Astrocyte of the cerebellum (primary cell): ENCODE measurements at regions not wholly inside any gene's neighbourhood (a gene's known extent, or its start where the extent isn't known, plus 50 kb on each side); places are given as distances from the start of the nearest gene placed in this dataset.

Experiments
- DNase-seq: peaks from one replicate; pipeline ENCODE4 v3.0.0-alpha.2; 2011; ENCODE audit warnings: low read depth
- H3K4me3 ChIP-seq: 2 replicates; pipeline ENCODE4 v1.5.1; 2011; ENCODE audit warnings: mild to moderate bottlenecking, low read depth, low read length, moderate library complexity
- in situ Hi-C: cut with HindIII; loops from 2 replicates; pipeline ENCODE4 v1.10.0; 2017; ENCODE audit warnings: low sequenced_read_pairs
- TF ChIP-seq, protein P1 (sequence below): IDR thresholded peaks from 2 replicates; pipeline ENCODE4 v1.5.1; 2012; ENCODE audit warnings: low read length, low read depth, moderate library complexity, mild to moderate bottlenecking; ENCODE audit errors: missing control alignments

DNA sequence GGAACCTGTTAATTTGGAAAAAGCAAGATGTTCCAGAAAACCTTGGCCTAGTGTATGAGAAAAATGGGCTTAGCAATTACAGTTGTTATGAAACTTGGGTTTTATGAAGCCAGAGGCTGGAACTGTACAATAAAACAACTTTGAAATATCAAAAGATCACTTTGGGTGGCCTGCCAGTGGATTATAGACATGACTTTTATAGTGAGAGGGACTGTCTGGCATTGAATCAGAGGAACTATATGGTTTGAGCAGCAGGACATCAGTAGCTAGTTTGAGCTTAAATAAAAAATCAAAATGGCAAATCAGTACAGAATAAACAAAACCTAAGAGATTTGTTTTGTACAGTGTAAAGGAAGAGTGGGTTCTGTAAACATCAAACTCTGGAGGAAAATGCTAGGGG, 115.0 kb upstream of the PTPRG start:
- TF ChIP-seq, protein P1, sequence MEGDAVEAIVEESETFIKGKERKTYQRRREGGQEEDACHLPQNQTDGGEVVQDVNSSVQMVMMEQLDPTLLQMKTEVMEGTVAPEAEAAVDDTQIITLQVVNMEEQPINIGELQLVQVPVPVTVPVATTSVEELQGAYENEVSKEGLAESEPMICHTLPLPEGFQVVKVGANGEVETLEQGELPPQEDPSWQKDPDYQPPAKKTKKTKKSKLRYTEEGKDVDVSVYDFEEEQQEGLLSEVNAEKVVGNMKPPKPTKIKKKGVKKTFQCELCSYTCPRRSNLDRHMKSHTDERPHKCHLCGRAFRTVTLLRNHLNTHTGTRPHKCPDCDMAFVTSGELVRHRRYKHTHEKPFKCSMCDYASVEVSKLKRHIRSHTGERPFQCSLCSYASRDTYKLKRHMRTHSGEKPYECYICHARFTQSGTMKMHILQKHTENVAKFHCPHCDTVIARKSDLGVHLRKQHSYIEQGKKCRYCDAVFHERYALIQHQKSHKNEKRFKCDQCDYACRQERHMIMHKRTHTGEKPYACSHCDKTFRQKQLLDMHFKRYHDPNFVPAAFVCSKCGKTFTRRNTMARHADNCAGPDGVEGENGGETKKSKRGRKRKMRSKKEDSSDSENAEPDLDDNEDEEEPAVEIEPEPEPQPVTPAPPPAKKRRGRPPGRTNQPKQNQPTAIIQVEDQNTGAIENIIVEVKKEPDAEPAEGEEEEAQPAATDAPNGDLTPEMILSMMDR: no peak
- H3K4me3 ChIP-seq: no peak overlapping the region
- in situ Hi-C loops: no loop called here
- DNase-seq: no peak

DNA sequence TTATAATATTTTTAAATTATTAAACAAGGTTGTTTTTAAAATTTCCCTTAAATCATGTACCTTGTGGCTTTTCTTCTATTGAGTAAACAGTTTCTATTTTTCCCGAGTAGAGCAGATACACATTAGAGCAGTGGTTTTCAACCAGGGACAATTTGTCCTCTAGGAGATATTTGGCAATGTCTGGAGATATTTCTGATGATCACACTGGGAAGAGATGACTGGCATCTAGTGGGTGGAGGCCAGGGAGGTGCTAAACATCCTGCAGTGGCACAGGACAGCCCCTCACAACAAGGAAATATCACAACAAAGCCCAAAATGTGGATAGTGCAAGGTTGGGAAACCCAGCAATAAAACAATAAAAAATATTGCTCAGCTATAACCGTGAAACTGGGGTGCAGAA, 113.0 kb upstream of the PTPRG start:
- no peak for DNase-seq
- no peak overlapping the region for H3K4me3 ChIP-seq
- in situ Hi-C loops: no loop called here
- TF ChIP-seq, protein P1: no peak

DNA sequence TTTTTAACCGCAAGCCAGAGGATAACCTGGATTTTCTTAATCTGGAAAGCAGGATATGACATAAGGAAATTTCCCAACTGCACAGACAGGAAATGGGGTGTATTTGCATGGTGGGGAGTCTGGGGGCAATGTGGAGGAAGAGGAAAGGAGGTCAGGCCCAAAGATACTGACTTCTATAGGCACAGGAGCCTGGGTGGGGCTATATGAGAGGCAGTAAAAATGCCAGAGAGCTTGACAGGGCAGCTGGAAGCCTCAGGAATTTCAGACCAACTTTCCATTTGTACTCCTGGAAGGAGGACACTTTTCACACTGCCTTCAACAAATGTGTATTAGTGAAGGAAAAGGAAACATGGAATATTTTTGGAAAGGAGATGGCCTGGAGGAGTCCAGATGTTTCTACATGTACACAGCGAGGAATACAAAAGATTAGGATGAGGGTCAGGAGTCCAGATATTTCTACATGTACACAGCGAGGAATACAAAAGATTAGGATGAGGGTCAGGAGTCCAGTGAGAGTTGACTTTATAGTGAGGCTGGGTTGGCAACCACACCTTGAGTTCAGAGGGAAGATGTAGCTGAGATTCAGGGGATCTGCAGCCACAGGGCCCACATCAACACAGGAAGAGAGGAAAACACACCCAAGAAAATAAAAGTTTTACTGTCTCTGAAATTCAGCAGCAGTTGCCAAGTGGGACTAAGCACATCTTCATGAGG, 111.9 kb upstream of the PTPRG start:
- TF ChIP-seq, protein P1: no peak
- no peak for DNase-seq
- no peak overlapping the region for H3K4me3 ChIP-seq
- in situ Hi-C loops: no loop called here

DNA sequence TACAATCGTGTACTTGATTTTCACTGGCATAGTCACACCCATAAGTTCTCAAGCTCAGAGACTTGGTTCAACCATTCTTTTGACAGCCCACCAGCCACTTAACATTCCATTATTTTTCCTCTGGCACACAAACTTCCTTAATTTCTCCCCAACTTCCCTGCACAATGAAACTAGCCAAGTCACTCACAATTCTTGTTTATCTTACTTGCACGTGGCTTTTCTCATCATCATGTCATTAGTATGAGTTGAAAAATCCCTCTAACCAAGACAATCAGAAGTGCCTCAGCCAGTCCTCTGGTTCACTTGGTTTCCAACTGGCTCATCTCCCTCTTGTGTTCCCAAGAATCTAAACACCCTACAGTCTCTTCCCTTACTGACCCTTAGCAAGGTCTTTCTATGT, 110.5 kb upstream of the PTPRG start:
- in situ Hi-C loops: no loop called here
- TF ChIP-seq, protein P1: no peak

DNA sequence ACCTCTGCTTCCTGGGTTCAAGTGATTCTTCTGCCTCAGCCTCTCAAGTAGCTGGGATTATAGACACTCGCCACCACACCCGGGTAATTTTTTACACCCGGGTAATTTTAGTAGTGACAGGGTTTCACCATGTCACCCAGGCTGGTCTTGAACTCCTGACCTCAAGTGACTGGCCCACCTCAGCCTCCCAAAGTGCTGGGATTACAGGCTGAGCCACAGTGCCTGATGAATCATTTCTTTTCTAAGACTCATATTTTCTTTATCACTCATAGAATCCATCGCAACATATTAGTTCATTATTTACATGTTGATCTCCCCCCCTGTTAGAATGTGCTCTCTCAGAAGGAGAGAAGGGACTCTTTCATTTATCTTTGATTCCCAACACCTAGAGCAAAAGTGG, 109.5 kb upstream of the PTPRG start:
- no peak overlapping the region for H3K4me3 ChIP-seq
- in situ Hi-C loops: no loop called here
- TF ChIP-seq, protein P1: no peak
- DNase-seq: no peak

More for the DNA sequence above, 110.5 kb upstream of the PTPRG start:
- no peak overlapping the region for H3K4me3 ChIP-seq
- no peak for DNase-seq

DNA sequence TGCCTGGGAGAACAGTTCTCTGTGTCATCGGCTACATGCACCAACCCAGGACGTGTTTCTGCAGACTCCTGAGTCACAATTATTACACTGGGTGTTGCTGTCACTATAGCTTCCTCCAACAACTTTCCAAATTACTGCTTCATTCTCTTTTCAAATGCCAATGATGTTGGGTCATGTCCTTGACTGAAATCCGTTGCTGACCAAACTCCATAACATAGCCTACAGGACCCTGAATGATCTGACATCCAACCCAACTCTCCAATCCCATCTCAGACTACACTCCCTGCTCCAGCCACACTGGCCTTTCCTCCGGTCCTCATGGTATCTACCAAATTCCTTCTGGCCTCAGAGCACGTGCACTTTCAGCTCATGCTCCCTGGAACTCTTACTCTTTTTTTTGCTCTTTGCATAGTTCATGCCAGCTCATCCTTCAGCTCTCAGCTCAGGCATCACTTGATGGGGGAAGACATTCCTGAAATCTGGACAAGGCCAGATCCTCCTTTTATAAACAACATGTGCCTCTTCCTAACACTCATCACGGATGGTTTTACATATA, 108.8 kb upstream of the PTPRG start:
- TF ChIP-seq, protein P1: no peak
- DNase-seq: no peak
- no peak overlapping the region for H3K4me3 ChIP-seq
- in situ Hi-C loops: no loop called here
